DMS53 (cell line): ENCODE measurements at regions not wholly inside any gene's neighbourhood (a gene's known extent, or its start where the extent isn't known, plus 50 kb on each side); places are given as distances from the start of the nearest gene placed in this dataset.

Source experiments
- DNase-seq: peaks from one replicate; lab custom pipeline; 2025; lab: John Stamatoyannopoulos, UW

DNA sequence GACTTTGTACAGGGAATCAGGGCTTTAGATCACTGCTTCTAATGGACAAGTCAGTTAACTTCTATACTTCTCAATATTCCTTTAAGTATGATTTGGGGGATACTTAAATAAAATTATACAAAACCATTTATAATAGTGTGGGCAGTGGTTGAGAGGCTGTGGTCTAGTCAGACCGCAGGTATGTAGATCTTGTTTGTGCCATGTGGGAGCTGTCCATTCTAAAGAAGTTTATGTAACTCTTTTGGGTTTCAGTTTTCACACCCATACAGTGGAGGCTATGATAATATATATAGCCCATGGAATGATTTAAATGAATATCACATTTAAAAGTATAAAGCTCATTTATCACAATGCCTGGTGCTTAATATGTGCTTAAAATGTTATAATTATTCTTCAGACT, 654.3 kb upstream of the KIF2B start:
- DNase-seq, result no peak

DNA sequence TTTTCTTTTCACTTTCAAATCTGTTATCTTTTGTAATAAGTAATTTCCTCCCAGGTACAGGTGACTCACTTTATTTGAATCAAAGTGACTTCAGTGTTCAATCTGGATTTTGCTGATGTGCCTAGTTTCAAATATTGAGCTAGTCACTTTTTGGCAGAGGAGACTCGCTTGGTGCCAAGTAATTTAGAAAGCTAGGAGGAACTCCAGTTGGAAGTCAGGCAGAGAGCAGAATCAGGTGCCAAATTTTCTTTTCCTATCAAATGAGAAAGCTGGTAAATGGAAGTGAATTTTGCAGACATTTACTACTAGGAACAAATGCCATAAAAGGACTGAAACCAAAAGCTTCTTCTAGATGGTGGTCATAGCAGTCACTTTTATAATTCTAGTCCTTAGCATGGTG, 656.0 kb upstream of the KIF2B start:
- DNase-seq, result no peak

DNA sequence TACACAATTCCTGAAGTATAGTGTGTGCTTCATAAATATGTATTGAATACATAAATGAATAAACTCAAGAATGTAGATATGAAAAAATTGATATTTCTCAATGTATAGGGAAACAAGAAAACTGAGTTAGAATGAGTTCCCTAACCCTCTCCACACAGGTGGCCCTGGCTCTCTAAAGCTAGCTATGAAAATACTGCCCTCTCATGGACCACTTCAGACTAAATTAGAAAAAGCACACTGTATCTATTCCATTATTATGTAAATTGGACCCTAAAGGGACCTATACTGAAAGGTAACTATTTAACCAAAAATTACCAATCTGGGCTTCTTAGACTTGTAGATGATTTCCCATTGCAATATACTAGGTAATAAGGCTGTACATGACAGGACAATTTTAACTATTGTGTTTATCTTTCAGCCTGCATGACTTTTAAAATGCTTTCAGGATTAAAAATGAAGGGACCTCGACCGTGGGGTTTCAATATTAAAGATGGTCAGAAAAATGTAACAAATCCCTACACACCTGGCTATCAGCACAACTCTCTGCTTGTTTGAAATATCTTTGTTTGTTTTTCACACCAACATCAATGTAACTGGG, 672.5 kb upstream of the KIF2B start:
- DNase-seq, result peak; percentile 73

DNA sequence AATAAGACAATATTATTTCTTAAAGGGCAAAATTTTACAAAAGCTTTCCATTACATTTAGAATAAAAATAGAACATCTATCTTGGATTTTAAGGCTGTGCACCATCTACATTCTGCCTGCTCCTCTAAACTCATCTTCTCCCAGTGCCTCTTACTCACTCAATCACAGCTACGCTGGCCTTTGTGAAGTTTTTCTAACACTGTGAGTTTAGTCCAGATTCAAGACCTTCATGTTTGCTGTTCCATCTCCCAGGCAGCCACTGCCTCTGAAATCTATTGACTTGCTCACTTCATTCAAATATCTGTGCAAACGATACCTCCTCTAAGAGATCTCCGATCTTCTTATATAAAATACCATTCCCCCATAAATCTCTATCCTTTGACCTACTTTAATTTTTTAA, 673.4 kb upstream of the KIF2B start:
- no peak for DNase-seq

DNA sequence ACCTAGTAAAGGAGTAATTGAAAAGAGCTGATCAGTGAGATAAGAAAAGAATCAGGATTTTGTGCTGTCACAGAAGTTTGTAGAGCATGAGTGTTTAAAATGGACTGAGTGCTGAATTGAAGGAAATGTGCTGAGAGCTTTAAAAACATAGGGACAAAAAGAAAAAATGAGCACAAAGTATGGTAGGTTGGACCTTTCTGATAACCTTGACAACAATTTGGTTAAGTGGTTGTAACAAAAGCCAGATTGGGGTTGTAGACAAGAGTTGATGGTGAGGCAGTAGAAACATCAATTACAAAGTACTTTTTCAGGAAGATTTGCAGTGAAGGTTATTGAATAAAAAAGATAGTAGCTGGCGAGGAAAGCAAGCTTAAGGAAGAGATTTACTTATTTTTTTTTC, 674.7 kb upstream of the KIF2B start:
- DNase-seq, result no peak

DNA sequence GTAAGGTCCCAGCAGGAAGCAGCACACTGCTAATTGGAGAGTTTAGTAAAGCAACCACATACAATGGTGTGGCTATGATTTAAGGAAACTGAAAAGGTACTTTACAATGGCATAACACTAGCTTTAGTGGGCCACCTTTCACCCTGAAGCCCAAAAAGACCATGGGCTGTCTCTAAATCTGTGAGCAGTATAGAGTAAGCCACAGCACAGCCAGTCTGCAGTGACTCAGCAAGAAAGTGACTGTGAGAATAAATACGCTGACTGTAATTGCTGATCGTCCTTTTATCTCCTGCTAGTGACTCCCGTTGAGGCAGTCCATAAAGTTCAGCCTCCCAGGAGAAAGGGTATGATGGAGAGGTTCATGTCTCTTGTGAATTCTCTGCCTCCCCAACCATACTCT, 679.8 kb upstream of the KIF2B start:
- DNase-seq, result peak; percentile 69

DNA sequence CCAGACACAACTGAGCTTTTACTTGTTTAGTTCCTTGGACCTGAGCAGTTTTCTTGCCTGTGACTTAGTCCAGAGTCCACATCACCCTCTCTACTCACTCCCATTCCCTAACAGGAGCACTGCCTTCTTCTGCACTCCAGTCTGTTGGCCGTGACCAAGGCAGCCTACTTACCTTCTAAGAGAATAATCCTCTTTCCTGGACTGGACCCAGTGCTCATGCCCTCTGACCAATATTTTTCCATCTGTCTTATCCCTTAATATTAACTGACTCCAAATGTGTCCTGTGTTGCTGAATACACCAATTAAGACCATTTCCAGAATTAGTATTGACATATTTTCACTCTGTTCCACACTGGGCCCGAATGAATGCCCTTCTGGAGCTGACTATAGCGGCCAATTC, 681.0 kb upstream of the KIF2B start:
- no peak for DNase-seq

DNA sequence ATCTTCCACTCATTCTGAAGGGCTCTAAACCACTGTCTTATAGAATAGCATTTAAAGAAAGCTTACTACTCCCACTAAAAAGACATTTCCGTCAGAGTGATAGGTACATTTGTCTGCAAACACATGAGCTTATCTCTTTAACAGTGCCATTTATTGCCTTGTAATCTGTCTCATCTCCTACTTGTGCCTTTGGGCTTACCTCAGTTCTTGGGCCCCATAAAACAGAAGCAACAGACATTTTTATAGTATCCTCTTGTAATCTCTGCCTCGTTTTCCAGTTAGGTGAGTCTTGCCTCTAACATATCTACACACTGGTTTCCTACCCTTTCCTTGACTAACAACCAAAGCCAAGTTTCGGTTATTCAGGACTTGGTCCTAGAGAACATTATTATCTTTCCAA, 681.4 kb upstream of the KIF2B start:
- no peak for DNase-seq

DNA sequence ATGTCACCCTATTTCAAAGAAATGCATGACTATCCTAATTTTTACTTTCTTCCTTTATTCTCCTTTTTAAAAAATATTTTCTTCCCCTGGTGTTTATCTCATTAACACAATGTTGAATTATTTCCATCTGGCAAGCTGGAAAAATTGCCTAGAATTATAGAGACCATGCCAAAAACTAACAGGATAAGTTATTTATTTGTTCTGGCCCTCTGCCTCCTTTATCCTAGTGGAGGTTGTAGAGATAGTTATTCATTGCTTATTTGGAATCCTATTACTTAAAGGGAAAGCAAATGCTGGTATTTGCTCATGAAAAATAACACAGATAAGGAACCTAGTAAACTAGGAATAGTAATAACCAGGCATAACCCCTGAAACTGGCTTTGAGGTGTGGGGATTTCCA, 684.9 kb upstream of the KIF2B start:
- DNase-seq, result no peak

DNA sequence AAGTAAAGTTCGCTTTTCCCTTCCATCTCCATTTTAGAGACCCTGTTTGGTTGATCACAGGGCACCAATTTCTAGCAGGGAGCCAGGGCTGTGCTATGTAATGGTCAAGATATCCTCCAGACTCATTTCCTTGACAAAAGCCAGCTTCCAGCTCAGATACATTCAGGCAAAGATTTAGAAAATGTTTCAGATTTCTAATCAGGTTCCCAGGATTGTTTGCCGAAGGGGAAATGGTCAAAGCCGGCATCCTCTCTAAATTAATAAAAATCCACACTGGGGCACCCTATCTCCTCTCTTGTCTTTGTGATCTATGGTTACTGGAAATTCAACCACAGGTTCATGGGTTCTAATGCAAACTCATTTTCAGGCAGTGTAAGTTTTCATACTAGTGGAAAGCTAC, 686.8 kb upstream of the KIF2B start:
- no peak for DNase-seq

DNA sequence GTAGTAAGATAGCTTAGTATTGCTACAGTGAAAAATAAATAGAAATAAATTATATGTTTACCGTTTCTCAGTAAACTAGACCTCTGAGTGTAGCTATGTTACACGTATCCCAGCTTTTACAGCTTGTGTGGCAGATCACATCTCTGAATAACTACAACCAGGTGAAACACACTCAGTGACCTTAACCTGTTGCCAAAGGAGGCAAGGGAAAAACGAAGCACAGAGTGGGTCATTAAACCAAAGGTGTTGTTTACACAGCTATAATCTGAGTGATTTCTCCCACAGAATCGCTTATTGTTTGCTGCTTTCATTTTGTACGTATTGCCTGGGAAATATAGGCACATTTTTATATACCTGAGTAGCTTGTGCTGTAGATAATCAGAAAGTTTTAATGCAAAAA, 688.2 kb upstream of the KIF2B start:
- DNase-seq, result no peak

DNA sequence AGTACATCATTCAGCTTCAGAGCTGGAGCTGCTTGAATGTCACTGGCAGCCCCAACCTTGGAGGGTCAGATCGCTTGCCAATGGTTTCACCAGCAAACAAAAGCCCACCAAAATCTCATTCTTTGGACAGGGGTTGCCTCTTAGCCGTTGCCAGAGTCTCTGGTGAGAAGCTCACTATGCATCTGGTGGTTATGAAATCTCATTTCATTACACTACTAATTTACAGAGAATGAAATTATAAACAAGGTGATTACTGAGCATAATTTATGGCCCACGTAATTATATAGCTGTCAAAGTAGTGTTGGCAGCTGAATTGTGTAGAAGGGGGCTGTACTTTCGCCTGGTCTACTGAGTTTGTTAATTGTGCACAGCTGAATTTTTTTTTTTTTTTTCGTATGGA, 688.9 kb upstream of the KIF2B start:
- DNase-seq, result no peak

DNA sequence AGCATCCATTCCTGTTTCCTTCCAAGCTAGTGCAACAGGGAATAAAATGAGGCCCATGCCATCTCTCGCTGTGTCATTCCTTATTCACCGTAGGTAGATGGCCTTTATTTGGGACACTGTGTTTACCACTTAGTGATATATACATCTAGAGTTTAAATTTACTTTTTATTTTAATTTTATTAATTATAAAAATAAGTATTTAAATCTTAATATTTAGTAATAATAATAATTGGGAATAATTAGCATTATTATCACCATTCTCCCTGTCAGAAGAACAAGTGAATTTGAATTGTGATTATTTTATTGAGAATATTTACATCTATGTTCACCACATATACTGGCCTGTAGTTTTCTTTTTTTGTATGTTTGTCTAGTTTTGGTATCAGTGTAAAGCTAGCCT, 692.9 kb upstream of the KIF2B start:
- DNase-seq, result no peak

DNA sequence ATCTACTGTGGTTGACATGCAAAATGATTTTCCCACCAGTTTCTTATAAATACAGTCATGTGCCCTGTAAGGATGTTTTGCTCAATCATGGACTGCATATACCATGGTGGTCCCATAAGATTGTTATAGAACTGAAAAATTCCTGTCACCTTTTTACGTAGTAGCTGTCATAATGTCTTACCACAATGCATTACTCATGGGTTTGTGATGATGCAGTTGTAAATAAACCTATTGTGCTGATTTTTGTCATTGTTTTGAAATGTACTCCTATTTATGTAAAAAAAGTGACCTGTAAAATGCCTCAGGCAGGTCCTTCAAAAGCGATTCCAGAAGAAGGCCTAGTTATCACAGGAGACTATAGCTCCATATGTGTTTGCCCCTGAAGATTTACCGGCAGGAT, 695.4 kb upstream of the KIF2B start:
- no peak for DNase-seq

DNA sequence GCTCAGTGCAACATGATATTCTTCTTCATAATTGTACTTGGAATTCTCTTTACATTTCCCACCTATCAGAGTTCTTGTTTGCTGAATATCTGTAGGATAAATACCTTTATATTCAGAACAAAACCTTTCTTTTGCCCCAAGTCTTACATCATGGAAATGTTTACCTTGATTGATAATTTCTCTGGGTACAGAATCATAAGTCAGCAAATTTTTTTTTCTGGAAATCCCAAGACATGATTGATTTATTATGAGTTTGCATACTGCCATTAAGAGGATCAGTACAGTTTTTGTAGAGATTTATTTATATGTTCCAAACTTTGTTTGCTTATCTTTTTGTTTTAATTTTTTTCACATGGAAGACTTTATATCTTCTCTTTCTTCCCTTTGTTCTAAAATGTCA, 699.8 kb upstream of the KIF2B start:
- DNase-seq, result no peak

DNA sequence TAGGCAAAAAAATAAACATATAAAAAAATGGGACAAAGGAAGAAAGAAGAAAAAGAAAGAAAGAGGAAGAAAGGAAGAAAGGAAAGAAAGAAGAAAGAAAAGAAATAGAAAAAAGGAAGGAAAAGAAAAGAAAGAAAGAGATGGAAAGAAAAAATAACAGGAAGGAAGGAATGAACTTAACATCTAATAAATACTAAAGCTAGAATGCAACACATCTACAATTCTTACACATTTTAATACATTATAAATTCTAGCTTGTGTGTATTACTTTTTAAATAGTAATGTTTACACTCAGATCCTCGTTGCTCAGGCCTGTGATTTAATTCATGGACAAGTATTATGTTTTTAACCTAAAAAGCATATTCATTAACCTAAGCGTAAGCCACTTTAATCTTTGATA, 703.0 kb upstream of the KIF2B start:
- no peak for DNase-seq

DNA sequence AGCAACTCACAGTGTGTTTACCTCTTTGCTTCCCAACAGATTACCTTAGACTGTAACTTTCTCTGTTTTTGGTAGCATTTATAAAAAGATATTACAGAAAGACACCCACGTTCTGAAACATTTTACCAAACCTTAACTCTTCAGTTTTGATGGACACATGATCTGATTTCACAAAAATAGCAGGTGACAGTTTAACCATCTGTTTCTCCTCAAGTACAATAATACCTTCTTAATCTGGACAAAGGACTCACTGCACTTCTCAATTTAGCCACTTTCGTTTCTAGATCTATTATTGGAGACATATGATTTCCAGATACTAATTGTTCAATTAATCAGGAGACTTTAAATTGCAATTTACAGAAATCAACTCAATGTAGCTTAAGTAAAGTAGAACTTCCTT, 703.8 kb upstream of the KIF2B start:
- no peak for DNase-seq

DNA sequence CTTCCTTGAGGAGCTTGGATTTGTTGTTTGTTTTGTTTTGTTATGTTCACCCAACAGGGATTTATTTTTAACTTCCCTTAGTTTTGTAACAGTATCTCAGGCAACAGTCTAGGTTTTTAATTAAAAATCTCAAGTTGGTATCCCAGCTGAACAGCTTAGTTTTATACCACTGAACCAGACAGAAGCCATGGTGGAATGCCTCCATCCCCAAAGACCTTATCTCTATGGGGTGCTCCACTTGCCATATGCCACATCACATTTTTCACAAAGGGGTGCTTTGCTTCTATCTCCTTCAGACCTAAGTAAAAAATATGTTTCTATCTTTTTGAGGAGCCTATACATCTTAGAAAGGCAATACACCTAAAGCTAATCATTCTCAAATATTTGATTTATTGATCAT, 715.8 kb upstream of the KIF2B start:
- DNase-seq, result no peak

DNA sequence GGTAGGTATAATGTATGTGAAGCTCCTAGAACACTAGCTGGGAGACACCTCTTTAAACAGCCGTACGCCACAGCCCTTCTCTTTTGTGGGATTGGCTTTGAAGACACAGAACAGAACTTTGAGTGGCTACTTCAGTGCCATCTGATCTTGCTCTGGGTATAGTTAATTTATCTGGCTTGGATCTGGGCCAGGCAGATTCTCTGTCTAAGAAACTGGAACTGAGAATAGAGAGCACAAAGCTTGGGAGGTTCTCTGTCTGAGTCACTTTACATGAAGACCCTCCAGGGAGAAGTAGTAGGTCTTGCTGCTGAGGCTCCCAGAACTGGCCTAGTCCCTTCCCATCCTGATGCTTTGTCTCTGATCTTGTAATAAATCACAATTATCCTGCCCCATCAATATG, 721.0 kb upstream of the KIF2B start:
- DNase-seq, result no peak

DNA sequence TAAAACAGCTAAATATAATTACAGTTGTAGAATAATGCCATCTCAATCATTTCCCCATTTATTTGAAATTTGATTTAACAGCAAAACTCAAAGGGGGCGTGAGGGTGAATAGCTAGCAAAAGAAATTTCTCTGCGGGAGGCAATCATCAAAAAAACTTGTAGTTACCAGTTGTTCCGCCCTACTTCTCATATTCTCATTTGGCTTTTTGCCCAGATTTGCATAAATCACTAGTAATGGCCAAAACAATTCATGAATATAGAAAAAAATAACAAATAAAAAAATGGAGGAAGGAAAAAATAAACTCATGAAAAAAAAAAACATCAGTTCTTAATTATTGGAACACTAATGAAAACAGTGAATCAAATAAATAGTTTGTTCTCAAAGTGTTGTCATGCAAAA, 722.6 kb upstream of the KIF2B start:
- no peak for DNase-seq

DNA sequence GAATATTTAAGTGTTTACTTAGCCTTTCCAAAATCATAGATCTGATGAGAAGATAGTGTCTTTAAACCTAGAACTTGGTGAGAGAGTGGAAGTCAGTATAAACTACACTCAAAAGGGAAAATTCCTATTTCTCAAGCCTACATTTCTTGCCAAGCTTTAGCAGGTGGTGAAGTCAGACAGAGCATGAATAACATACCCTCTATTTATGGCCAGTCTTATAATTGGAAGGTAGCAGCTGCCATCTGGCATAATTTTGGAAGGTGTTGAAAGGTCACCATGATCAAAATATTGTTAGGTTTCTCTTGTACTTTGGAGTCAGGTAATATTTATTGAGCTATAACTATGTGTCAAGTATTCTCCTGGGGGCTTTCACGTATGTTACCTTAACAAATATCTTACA, 729.3 kb upstream of the KIF2B start:
- no peak for DNase-seq

DNA sequence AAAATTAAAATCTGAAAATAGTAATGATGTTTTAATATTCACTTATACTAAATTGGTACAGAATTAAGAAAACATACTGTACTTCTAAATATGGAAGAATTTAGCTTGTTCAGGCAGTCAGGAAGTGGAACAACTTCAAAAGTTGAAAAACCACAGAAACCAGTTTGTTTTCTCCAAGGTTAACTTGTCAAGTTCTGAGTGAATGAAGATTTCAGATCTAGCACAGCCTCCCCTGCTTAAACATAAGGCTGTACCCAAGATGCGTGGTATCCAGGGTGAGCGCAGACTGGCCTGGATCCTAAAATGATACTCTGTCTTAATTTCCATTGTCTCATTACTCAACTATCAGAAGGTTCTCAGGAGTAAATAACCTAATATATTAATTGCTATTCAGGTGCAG, 730.7 kb upstream of the KIF2B start:
- DNase-seq, result no peak

DNA sequence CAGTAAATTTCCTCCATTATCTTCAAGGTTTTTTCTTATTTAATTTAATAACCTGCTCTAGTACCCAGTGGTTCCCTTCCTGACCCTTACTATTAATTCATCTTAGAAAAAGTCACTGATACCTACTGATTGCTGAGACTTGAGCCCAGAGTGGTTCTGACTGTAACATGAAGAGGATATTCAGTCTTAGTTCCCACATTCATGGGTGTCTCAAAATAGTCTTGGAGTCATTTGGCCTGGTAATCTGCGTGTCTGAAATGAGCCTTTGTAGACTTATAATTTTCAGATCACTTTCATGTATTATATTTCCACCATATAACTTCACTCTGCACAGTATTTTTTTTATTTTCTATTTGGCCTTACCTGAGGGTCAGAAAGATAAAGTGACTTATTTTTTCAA, 732.0 kb upstream of the KIF2B start:
- DNase-seq, result no peak

DNA sequence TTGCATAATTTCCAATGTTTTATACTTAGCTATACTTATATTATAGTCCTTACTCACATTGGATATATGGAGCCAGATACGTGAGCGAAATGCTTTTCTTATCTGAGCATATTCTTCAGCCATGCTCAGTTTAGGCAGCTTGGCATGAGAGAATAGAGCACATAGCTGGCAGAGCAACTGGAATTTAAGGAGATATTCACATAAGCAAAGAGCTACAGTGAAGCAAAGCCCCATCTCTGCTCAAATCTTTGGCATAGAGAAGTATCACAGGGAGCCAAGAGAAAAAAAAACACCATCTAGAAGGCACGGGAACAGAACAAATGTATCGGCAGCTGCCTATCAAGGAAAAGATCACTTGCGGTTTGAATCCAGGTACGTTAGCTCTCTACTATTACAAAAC, 734.2 kb upstream of the KIF2B start:
- no peak for DNase-seq

DNA sequence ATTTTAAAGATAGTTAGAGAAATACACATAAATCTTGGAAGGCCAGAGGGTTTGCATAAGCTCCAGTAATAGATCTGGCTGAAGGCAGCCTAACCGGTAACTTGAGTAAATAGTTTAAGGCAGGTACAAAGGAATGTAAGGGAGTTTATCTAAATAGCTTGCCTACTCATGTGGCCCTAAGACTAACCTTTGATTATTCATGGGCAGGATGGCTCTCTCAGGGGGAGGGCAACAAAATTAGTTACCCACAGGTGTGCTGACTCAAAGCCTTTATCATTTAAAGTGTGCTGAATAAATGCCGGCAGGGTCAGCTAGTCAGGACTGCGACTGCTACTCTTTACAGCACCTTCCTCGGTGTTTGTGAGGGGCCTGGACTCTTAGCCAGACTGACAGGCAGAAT, 761.3 kb upstream of the KIF2B start:
- DNase-seq, result no peak
